ENCODE measurements at regions not wholly inside any gene's neighbourhood (a gene's known extent, or its start where the extent isn't known, plus 50 kb on each side); places are given as distances from the start of the nearest gene placed in this dataset.

DNA sequence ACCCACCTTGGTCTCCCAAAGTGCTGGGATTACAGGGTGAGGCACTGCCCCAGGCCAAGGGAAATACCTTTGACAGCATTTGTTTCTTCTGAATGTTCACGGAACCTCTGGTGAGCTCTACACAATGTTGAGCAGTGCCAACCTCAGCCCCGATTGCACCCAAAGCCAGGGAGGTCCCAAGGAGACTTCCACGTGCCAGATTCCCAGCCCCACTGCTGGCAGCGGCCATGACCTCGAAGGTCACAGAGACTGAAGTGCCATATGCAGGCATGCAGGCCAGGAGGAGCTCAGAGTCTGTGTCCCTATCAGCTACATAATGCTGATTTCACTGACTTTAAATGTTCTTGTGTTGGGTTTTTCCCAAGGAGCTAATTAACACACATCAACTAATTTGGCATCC is 226.4 kb upstream of the FOXF1 start:
- no peak for TF ChIP-seq POLR2AphosphoS5 (IDR thresholded peaks at IDR 0.05)
- TF ChIP-seq, protein P1, sequence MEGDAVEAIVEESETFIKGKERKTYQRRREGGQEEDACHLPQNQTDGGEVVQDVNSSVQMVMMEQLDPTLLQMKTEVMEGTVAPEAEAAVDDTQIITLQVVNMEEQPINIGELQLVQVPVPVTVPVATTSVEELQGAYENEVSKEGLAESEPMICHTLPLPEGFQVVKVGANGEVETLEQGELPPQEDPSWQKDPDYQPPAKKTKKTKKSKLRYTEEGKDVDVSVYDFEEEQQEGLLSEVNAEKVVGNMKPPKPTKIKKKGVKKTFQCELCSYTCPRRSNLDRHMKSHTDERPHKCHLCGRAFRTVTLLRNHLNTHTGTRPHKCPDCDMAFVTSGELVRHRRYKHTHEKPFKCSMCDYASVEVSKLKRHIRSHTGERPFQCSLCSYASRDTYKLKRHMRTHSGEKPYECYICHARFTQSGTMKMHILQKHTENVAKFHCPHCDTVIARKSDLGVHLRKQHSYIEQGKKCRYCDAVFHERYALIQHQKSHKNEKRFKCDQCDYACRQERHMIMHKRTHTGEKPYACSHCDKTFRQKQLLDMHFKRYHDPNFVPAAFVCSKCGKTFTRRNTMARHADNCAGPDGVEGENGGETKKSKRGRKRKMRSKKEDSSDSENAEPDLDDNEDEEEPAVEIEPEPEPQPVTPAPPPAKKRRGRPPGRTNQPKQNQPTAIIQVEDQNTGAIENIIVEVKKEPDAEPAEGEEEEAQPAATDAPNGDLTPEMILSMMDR (IDR thresholded peaks at IDR 0.05), result no peak
- TF ChIP-seq POLR2A (IDR thresholded peaks at IDR 0.05), result no peak
